ENCODE measurements at regions not wholly inside any gene's neighbourhood (a gene's known extent, or its start where the extent isn't known, plus 50 kb on each side); places are given as distances from the start of the nearest gene placed in this dataset.
"Not testable (repeated sequence)": the region's sequence is repeated elsewhere in the genome, so short reads cannot be mapped to it uniquely, and the experiment has no call there.

- Histone ChIP-seq H3K27ac (peak overlapping the region; percentile 11 to 13), H3K4me3 (no peak overlapping the region), H3K27me3 (no peaks in the 10 kb centered on the region), H3K9me3 (peaks cover 0 to 10% of the 10 kb centered on the region in 2 donors), H3K4me1 (peaks cover 0 to 16% of the 10 kb centered on the region in 2 donors), H3K36me3 (no peaks in the 10 kb centered on the region)
- TF ChIP-seq, protein P1, sequence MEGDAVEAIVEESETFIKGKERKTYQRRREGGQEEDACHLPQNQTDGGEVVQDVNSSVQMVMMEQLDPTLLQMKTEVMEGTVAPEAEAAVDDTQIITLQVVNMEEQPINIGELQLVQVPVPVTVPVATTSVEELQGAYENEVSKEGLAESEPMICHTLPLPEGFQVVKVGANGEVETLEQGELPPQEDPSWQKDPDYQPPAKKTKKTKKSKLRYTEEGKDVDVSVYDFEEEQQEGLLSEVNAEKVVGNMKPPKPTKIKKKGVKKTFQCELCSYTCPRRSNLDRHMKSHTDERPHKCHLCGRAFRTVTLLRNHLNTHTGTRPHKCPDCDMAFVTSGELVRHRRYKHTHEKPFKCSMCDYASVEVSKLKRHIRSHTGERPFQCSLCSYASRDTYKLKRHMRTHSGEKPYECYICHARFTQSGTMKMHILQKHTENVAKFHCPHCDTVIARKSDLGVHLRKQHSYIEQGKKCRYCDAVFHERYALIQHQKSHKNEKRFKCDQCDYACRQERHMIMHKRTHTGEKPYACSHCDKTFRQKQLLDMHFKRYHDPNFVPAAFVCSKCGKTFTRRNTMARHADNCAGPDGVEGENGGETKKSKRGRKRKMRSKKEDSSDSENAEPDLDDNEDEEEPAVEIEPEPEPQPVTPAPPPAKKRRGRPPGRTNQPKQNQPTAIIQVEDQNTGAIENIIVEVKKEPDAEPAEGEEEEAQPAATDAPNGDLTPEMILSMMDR (IDR thresholded peaks at IDR 0.05): no peak
- no peak for DNase-seq (ENCODE audit: low spot score)
Measured at GRCh38 chr3:177452831-177453450, 255.7 kb upstream of the TBL1XR1 start.

DNA sequence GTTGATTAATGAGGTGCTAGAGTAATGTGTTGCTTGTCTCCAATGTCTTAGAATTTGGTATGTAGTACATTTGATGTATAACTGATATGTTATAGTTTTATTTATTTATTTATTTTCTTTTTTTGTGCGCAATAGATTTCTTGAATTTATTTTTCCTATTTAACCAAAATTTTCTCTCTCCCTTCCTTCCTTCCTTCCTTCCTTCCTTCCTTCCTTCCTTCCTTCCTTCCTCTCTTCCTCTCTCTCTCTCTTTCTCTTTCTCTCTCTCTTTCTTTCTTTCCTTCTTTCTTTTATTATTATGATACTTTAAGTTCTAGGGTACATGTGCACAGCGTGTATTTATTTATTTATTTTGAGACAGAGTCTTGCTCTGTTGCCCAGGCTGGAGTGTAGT lies 256.2 kb upstream of the TBL1XR1 start:
- peaks cover 0 to 15% of the 10 kb centered on the region in 2 donors for H3K9me3 ChIP-seq
- H3K27me3 ChIP-seq: no peaks in the 10 kb centered on the region
- DNase-seq (ENCODE audit: low spot score): no peak
- H3K4me1 ChIP-seq: peaks cover 0 to 16% of the 10 kb centered on the region in 2 donors
- H3K4me3 ChIP-seq: no peak overlapping the region
- H3K36me3 ChIP-seq: no peaks in the 10 kb centered on the region
- TF ChIP-seq, protein P1 (IDR thresholded peaks at IDR 0.05): no peak
- H3K27ac ChIP-seq: no peak overlapping the region

DNA sequence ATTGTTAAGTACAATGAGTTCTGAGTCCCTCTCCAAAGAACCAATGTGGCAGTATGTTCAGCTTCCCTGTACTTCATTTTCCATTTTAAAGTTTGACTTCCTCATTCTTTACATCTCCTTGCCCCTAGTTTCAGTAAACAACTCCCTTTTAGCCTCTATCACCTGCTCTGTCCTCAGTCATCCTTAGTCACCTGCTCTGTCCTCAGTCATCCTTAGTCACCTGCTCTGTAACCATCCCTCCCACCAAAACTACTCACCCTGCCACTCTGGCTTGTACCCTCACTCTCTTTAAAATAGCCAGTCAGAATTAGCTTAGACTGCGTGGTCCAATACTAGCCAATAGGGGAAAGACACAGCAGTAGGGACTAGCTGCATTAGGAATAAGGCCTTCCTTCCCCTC lies 259.9 kb upstream of the TBL1XR1 start:
- Histone ChIP-seq H3K4me1 (peaks cover 0 to 36% of the 10 kb centered on the region in 2 donors), H3K9me3 (peaks cover 0 to 16% of the 10 kb centered on the region in 2 donors)
- not testable (repeated sequence) for H3K27me3 ChIP-seq; H3K36me3 ChIP-seq; DNase-seq (ENCODE audit: low spot score); H3K27ac ChIP-seq; H3K4me3 ChIP-seq

DNA sequence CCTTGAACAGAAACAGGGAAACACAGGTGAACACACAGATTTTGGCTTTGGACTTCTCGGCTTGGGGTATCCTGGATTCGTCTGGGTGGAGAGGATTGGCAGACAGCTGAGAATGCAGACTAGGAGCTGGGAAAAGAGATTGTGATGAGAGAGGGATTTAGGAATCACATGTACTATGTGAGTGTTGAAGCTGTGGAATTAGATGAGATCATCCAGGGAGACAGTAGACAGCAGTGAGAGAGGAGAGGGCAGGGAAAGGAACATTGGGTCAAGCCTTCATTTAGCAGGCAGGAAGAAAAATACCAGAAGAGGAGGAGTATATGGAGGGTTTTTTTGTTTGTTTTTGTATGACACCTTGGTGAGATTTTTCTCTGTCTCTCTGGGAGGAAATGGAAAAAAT lies 262.1 kb upstream of the TBL1XR1 start:
- Histone ChIP-seq H3K36me3 (no peaks in the 10 kb centered on the region), H3K27ac (peak overlapping the region; percentile 38 to 75), H3K27me3 (no peaks in the 10 kb centered on the region), H3K4me1 (peaks cover 0 to 36% of the 10 kb centered on the region in 2 donors), H3K4me3 (peak overlapping the region in 1 of 2 donors; percentile 21), H3K9me3 (peaks cover 0 to 16% of the 10 kb centered on the region in 2 donors)
- TF ChIP-seq, protein P1 (IDR thresholded peaks at IDR 0.05): no peak
- no peak for DNase-seq (ENCODE audit: low spot score)

- Histone ChIP-seq H3K27ac (peak overlapping the region; percentile 38 to 75), H3K9me3 (peaks cover 0 to 16% of the 10 kb centered on the region in 2 donors), H3K36me3 (no peaks in the 10 kb centered on the region), H3K4me1 (peaks cover 0 to 41% of the 10 kb centered on the region in 2 donors), H3K4me3 (peak overlapping the region in 1 of 2 donors; percentile 21), H3K27me3 (no peaks in the 10 kb centered on the region)
- TF ChIP-seq, protein P1 (IDR thresholded peaks at IDR 0.05): no peak
- no peak for DNase-seq (ENCODE audit: low spot score)
Measured at GRCh38 chr3:177460047-177460446, 262.8 kb upstream of the TBL1XR1 start.

- H3K27ac ChIP-seq: no peak overlapping the region
- H3K4me1 ChIP-seq: peaks cover 0 to 50% of the 10 kb centered on the region in 2 donors
- no peaks in the 10 kb centered on the region for H3K36me3 ChIP-seq
- H3K27me3 ChIP-seq: no peaks in the 10 kb centered on the region
- H3K9me3 ChIP-seq: peaks cover 0 to 16% of the 10 kb centered on the region in 2 donors
- H3K4me3 ChIP-seq: no peak overlapping the region
- TF ChIP-seq, protein P1 (IDR thresholded peaks at IDR 0.05): no peak
- no peak for DNase-seq (ENCODE audit: low spot score)
Measured at GRCh38 chr3:177461765-177462164, 264.5 kb upstream of the TBL1XR1 start.

DNA sequence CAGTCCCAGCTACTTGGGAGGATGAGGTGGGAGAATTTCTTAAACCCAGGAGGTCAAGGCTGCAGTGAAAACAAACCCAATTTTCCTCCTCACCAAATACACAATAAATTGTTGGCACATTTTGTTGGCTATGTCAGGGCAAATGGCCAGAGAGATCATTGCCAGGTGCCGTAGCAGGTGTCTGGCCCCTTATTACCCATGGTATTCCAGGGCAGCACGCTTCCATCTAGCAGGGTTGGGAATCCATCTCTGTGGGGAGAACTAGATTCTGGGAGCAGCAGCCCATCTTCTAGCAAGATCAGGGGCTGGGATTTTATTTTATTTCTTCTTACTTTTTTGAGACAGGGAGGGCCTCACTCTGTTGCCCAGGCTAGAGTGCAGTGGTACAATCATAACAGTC lies 266.1 kb upstream of the TBL1XR1 start:
- not testable (repeated sequence) for H3K9me3 ChIP-seq; H3K27me3 ChIP-seq; H3K36me3 ChIP-seq; H3K4me3 ChIP-seq; DNase-seq (ENCODE audit: low spot score)
- H3K27ac ChIP-seq: peak overlapping the region in 1 of 2 donors; percentile 49
- H3K4me1 ChIP-seq: peaks cover 0 to 53% of the 10 kb centered on the region in 2 donors
